ENCODE measurements at regions not wholly inside any gene's neighbourhood (a gene's known extent, or its start where the extent isn't known, plus 50 kb on each side); places are given as distances from the start of the nearest gene placed in this dataset.
"Not testable (repeated sequence)": the region's sequence is repeated elsewhere in the genome, so short reads cannot be mapped to it uniquely, and the experiment has no call there.

DNA sequence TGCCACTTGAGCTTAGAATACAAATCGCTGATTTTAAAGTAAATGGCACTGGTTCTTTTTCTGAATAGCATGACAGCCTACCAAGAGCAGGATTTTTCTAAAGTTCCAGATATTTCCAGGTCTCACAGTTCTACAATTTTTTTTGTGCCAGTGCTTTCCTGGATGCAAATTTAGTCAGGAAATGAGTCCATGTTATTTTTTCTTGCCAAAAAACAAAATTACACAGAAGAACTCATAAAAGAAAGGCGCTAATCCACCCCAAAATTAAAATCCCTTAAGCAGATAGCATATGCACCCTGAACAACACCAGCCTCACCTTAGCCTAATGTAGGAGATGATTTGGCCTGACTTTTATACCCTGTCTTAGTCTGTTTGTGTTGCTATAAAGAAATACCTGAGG is 86.4 kb upstream of the ARG1 start:
- no peak overlapping the region for H3K4me3 ChIP-seq (ENCODE audit: low read length)
- DNase-seq (ENCODE audit: low read depth): no peak
- TF ChIP-seq, protein P1, sequence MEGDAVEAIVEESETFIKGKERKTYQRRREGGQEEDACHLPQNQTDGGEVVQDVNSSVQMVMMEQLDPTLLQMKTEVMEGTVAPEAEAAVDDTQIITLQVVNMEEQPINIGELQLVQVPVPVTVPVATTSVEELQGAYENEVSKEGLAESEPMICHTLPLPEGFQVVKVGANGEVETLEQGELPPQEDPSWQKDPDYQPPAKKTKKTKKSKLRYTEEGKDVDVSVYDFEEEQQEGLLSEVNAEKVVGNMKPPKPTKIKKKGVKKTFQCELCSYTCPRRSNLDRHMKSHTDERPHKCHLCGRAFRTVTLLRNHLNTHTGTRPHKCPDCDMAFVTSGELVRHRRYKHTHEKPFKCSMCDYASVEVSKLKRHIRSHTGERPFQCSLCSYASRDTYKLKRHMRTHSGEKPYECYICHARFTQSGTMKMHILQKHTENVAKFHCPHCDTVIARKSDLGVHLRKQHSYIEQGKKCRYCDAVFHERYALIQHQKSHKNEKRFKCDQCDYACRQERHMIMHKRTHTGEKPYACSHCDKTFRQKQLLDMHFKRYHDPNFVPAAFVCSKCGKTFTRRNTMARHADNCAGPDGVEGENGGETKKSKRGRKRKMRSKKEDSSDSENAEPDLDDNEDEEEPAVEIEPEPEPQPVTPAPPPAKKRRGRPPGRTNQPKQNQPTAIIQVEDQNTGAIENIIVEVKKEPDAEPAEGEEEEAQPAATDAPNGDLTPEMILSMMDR (conservative IDR thresholded peaks at IDR 0.05; ENCODE audit: low read length): no peak

DNA sequence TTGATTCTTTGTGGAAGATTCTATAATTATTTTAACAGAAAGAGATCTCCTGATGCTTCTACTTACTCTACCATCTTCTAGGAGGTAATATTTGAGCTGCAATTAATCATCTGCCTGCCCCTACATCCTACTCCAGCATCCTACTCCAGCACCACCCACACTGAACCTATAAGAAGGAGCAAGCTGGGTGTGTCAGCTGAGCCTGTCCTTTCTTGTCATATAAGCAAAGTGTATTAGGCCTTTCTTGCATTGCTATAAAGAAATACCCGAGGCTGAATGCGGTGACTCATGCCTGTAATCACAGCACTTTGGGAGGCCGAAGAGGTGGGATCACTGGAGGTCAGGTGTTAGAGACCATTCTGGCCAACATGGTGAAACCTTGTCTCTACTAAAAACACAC is 84.2 kb upstream of the ARG1 start:
- TF ChIP-seq, protein P1 (conservative IDR thresholded peaks at IDR 0.05; ENCODE audit: low read length): no peak
- DNase-seq (ENCODE audit: low read depth): no peak
- H3K4me3 ChIP-seq (ENCODE audit: low read length): no peak overlapping the region

DNA sequence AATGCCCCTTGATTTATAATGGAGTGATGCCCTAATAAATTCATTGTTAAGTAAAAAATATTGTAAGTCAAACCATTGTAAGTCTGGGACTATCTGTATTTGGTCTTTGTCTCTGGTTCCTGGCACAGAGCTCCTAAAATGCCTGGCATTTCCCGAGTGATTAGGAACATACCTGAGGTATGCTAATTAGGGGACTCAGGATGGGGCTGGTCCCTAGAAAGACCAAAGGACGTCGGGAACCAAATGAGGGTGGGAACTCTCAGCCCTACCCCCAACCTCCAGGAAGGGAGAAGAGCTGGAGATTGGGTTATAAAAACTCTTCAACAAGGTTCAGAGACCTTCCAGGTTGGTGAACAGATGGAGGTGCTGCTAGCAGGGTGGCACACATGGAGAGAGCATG is 82.6 kb upstream of the ARG1 start:
- DNase-seq (ENCODE audit: low read depth): no peak
- TF ChIP-seq, protein P1 (conservative IDR thresholded peaks at IDR 0.05; ENCODE audit: low read length): no peak
- H3K4me3 ChIP-seq (ENCODE audit: low read length): no peak overlapping the region

DNA sequence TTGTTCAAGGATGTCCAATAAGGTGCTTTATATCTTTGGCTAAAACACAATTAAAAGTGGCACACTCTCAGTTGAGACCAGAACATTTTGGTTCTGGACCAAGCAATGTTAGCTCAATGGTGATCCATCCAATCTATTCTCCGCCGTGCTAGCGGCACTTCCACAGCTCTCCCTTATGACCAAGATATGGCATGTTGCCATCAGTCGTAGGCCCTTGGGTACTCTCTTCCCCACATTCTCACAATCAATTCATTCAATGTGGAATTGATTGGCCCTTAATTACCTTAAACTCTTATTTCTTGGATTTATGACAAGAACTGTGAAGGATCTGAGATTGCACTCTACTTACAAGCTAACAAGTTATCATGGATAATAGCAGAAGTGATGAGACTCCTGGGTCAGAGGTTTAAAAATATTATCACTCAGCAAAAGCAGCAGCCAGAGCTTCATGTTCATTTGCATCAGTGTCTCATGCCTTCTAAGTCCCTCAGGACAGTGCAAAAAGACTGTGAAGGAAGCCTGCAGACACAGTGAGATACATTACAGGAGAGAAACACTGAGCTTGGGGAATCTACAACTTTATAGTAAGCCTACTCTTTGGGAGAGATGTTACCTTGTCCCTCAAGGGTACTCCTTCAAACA is 80.0 kb upstream of the ARG1 start:
- no peak overlapping the region for H3K4me3 ChIP-seq (ENCODE audit: low read length)
- DNase-seq (ENCODE audit: low read depth): no peak
- TF ChIP-seq, protein P1 (conservative IDR thresholded peaks at IDR 0.05; ENCODE audit: low read length): no peak

DNA sequence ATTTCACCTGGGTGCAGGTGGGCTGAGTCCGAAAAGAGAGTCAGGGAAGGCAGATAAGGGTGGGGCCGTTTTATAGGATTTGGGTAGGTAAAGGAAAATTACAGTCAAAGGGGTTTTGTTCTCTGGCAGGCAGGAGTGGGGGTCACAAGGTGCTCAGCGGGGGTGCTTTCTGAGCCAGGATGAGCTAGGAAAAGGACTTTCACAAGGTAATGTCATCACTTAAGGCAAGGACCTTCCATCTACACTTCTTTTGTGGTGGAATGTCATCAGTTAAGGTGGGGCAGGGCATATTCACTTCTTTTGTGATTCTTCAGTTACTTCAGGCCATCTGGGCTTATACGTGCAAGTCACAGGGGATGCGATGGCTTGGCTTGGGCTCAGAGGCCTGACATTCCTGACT is 68.6 kb upstream of the ARG1 start:
- not testable (repeated sequence) for DNase-seq (ENCODE audit: low read depth); H3K4me3 ChIP-seq (ENCODE audit: low read length)

DNA sequence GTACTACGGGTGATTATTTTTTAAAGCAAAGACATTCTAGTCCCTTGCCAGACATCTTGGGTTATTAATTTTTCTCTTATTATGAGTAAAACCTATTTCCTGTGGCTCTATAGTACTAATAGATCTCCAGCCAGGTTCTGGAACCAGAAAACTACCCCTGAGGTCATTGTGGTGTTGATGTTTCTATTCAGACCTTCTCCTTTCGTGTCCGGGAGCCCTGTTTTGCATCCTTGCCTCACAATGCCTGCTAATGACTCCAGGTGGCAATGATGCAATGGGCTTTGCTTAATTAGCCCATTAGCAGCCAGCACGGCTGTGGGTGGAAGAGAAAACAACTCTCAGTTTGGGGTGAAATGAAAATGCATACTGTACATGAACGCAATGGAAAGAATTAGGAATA is 62.9 kb upstream of the ARG1 start:
- TF ChIP-seq, protein P1 (conservative IDR thresholded peaks at IDR 0.05; ENCODE audit: low read length): no peak
- DNase-seq (ENCODE audit: low read depth): no peak
- no peak overlapping the region for H3K4me3 ChIP-seq (ENCODE audit: low read length)

DNA sequence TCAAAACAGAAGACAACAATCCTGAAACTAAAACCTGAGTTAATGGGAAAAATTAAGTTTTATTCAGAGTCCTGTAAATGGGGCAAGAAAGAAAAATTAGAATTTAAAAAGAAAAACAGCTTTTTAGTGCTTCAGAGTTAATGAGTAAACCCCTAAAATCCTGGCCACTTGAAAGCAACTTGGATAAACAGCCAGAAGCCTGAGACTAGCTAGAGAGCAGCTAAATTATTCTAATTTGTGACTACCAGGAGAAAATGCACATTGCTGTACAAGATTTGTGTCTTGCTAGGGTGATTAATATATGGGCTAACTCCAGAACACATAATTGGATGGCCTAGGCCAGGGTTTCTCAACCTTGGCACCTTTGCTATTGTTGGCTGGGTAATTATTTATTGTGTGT is 62.4 kb upstream of the ARG1 start:
- no peak overlapping the region for H3K4me3 ChIP-seq (ENCODE audit: low read length)
- TF ChIP-seq, protein P1 (conservative IDR thresholded peaks at IDR 0.05; ENCODE audit: low read length): no peak
- DNase-seq (ENCODE audit: low read depth): no peak
